ENCODE measurements at regions not wholly inside any gene's neighbourhood (a gene's known extent, or its start where the extent isn't known, plus 50 kb on each side); places are given as distances from the start of the nearest gene placed in this dataset.

- H3K27me3 ChIP-seq (ENCODE audit: insufficient read depth, poor library complexity, severe bottlenecking), result peaks cover 29% of the 10 kb centered on the region
- no peaks in the 10 kb centered on the region for H3K9me3 ChIP-seq (ENCODE audit: severe bottlenecking)
- no peaks in the 10 kb centered on the region for H3K4me1 ChIP-seq (ENCODE audit: insufficient read depth, poor library complexity, severe bottlenecking)
- no peak for ATAC-seq (ENCODE audit: low read depth)
- TF ChIP-seq CTCF (IDR thresholded peaks at IDR 0.05; ENCODE audit: poor library complexity, severe bottlenecking), result no peak
- no peak overlapping the region for H3K27ac ChIP-seq (ENCODE audit: poor library complexity, severe bottlenecking)
- DNase-seq (ENCODE audit: low spot score), result no peak
- H3K4me3 ChIP-seq (ENCODE audit: severe bottlenecking), result no peak overlapping the region
- H3K36me3 ChIP-seq (ENCODE audit: low read depth), result no peaks in the 10 kb centered on the region
Observed at GRCh38 chr5:2992806-2993205, 241.3 kb upstream of the IRX2 start.

GRCh38 chr5:2991884-2992283 lies 240.4 kb upstream of the IRX2 start:
- no peak for DNase-seq (ENCODE audit: low spot score)
- Histone ChIP-seq H3K27ac (ENCODE audit: poor library complexity, severe bottlenecking) (no peak overlapping the region), H3K9me3 (ENCODE audit: severe bottlenecking) (no peaks in the 10 kb centered on the region), H3K36me3 (ENCODE audit: low read depth) (no peaks in the 10 kb centered on the region), H3K4me3 (ENCODE audit: severe bottlenecking) (no peak overlapping the region), H3K27me3 (ENCODE audit: insufficient read depth, poor library complexity, severe bottlenecking) (peaks cover 29% of the 10 kb centered on the region), H3K4me1 (ENCODE audit: insufficient read depth, poor library complexity, severe bottlenecking) (no peaks in the 10 kb centered on the region)
- no peak for ATAC-seq (ENCODE audit: low read depth)
- no peak for TF ChIP-seq CTCF (IDR thresholded peaks at IDR 0.05; ENCODE audit: poor library complexity, severe bottlenecking)

GRCh38 chr5:2989517-2989916 lies 238.0 kb upstream of the IRX2 start:
- H3K27me3 ChIP-seq (ENCODE audit: insufficient read depth, poor library complexity, severe bottlenecking), result peaks cover 29% of the 10 kb centered on the region
- ATAC-seq (ENCODE audit: low read depth), result no peak
- H3K4me1 ChIP-seq (ENCODE audit: insufficient read depth, poor library complexity, severe bottlenecking), result no peaks in the 10 kb centered on the region
- no peak overlapping the region for H3K4me3 ChIP-seq (ENCODE audit: severe bottlenecking)
- no peaks in the 10 kb centered on the region for H3K36me3 ChIP-seq (ENCODE audit: low read depth)
- no peak overlapping the region for H3K27ac ChIP-seq (ENCODE audit: poor library complexity, severe bottlenecking)
- TF ChIP-seq CTCF (IDR thresholded peaks at IDR 0.05; ENCODE audit: poor library complexity, severe bottlenecking), result no peak
- H3K9me3 ChIP-seq (ENCODE audit: severe bottlenecking), result no peaks in the 10 kb centered on the region
- DNase-seq (ENCODE audit: low spot score), result no peak

GRCh38 chr5:2986301-2986700 lies 234.8 kb upstream of the IRX2 start:
- TF ChIP-seq CTCF (IDR thresholded peaks at IDR 0.05; ENCODE audit: poor library complexity, severe bottlenecking), result no peak
- Histone ChIP-seq H3K36me3 (ENCODE audit: low read depth) (no peaks in the 10 kb centered on the region), H3K27ac (ENCODE audit: poor library complexity, severe bottlenecking) (no peak overlapping the region), H3K27me3 (ENCODE audit: insufficient read depth, poor library complexity, severe bottlenecking) (peaks cover 22% of the 10 kb centered on the region), H3K4me3 (ENCODE audit: severe bottlenecking) (no peak overlapping the region), H3K9me3 (ENCODE audit: severe bottlenecking) (peaks cover 4% of the 10 kb centered on the region), H3K4me1 (ENCODE audit: insufficient read depth, poor library complexity, severe bottlenecking) (no peaks in the 10 kb centered on the region)
- DNase-seq (ENCODE audit: low spot score) (no peak), ATAC-seq (ENCODE audit: low read depth) (no peak)

GRCh38 chr5:2985718-2986117 lies 234.2 kb upstream of the IRX2 start:
- no peak for TF ChIP-seq CTCF (IDR thresholded peaks at IDR 0.05; ENCODE audit: poor library complexity, severe bottlenecking)
- DNase-seq (ENCODE audit: low spot score), result no peak

More at GRCh38 chr5:2985718-2986117, 234.2 kb upstream of the IRX2 start:
- no peaks in the 10 kb centered on the region for H3K4me1 ChIP-seq (ENCODE audit: insufficient read depth, poor library complexity, severe bottlenecking)
- H3K9me3 ChIP-seq (ENCODE audit: severe bottlenecking), result peaks cover 4% of the 10 kb centered on the region
- no peak for ATAC-seq (ENCODE audit: low read depth)
- no peaks in the 10 kb centered on the region for H3K36me3 ChIP-seq (ENCODE audit: low read depth)
- no peak overlapping the region for H3K4me3 ChIP-seq (ENCODE audit: severe bottlenecking)
- no peak overlapping the region for H3K27ac ChIP-seq (ENCODE audit: poor library complexity, severe bottlenecking)
- peaks cover 16% of the 10 kb centered on the region for H3K27me3 ChIP-seq (ENCODE audit: insufficient read depth, poor library complexity, severe bottlenecking)

Measured in RWPE2 (cell line).